GM19372 (cell line): ENCODE measurements at regions not wholly inside any gene's neighbourhood (a gene's known extent, or its start where the extent isn't known, plus 50 kb on each side); places are given as distances from the start of the nearest gene placed in this dataset.
"Not testable (repeated sequence)": the region's sequence is repeated elsewhere in the genome, so short reads cannot be mapped to it uniquely, and the experiment has no call there.

Experiments
- ATAC-seq: cut with Tn5 transposase; IDR thresholded peaks from one replicate; pipeline ENCODE4 v1.9.1; 2021; ENCODE audit warnings: mild to moderate bottlenecking, low read depth, moderate library complexity; ENCODE audit not compliant: unreplicated experiment

DNA sequence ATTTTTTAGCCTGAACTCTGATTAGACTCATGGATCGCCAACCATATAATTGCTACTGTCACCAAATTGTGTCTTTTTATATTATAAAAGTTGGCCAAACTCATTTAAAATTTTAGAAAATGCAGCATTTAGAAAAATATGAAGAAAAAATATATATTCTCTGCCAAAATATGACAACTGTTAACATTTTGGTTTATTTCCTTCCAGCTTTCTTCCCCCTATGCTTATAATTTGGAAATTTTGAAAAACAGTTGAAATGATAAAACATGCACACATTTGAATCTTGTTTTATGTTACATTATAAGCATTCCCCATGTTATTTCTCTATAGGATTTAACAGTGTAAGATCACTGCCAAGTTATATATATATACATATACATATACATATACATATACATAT is 1112.8 kb downstream of the TUSC7 start:
- no peak for ATAC-seq

DNA sequence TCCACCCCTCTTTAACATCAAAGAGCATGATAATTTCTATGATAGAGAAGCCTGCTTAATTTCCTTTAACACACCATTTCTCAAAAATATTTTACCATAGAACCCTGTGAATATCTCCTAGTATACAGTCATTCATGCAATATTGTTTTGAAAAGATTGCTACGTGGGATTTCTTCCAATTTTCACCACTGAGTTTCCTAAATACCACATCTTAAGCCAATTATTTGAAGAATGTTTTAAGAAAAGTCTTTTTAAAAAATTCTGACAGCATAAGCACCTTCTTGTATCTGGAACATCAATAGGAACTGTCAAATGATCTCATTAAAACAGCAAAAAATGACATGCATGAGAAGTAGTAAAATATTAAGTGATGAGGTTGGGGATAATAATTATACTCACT is 1126.7 kb downstream of the TUSC7 start:
- ATAC-seq = no peak

DNA sequence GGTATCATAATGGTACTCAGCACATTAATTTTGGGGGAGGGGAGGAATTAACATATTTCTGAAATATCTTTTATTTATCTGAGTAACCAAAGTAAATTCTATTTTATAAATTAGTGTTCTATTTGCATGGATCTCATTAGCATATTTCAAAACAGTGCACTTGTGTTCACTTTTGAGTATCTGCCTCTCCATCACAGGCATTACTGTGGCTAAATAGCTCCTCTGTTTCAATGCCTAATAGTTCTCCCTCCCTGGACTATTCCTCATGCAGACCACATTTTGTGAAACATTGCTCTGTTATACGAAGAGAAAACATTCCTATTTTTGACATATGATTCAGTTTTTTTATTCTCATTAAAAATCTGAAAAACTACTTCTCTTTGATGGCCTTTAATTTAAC is 1127.8 kb downstream of the TUSC7 start:
- ATAC-seq = no peak

DNA sequence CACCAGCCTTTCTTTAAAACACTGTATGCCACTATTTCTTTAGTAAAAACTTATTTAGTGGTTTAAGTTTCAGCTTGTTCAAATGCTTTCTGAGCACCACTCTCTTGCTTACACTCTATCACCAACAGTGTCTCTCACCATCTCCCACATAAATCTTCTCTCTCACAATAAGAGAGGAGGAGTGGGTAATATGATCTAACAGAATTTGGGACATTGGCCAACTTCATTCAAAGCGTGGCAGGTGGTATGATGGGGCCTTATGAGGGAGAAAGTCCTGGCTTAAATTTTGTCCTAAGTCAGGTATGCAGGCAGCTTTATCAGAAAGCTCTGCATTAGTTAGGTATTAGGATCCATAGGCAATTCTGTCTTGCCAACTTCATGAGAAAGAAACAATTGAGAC is 1132.5 kb downstream of the TUSC7 start:
- no peak for ATAC-seq

DNA sequence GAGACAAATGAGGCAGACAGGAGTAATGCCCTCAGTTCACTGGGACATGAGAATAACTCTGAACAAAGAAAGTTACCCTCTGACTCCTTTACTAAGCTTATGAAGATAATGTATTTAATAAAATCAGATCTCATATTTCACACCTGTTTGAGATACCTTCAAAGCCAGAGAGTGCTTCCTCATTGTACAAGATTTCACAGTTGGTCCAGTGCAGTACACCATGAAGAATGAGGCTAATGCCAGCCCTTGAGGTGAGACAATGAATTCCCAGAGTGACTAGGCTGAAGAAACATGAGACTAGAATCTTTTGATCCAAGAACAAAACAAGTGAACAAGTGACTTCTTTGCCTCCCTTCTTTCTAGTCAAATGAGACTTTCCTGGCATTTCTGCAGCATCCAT is 1133.8 kb downstream of the TUSC7 start:
- no peak for ATAC-seq

GRCh38 chr3:117844676-117845075 is 1135.1 kb downstream of the TUSC7 start:
- ATAC-seq = no peak

DNA sequence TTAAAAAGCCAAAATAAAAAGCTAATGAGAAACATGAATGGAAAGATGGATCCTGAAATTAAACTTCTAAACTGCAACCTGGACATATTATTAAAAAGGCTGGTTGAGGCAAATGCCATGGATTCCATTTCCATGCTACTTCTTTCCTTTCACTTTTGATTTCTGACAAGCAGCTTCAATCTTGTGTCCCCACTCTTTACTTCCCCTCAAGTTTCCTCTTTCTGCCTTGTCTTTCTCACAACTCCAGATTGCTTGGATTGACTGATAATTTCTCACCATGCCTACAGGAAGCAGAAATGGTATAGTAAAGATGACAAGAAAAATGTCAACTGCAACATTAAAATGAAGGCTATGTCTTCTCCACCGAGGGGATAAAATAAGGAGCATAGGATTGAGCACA is 1136.7 kb downstream of the TUSC7 start:
- no peak for ATAC-seq

DNA sequence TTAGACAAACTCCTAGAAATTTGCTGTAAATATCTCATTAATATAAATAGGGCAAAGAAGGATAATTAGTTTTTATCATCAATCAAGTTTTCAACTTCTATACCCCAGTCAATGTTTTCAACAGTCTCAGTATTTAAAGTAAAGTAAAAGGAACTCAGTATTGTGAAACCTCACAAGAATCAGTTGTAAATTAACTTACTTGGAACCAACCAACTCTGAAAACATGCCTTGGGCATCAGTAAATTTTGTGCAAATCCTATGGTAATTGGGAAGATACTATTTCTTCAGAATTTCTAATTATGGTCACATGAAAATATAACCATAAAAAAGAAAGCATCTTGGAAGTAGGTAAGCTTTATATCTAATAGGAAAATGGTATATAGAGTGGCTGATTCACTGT is 1139.0 kb downstream of the TUSC7 start:
- no peak for ATAC-seq

DNA sequence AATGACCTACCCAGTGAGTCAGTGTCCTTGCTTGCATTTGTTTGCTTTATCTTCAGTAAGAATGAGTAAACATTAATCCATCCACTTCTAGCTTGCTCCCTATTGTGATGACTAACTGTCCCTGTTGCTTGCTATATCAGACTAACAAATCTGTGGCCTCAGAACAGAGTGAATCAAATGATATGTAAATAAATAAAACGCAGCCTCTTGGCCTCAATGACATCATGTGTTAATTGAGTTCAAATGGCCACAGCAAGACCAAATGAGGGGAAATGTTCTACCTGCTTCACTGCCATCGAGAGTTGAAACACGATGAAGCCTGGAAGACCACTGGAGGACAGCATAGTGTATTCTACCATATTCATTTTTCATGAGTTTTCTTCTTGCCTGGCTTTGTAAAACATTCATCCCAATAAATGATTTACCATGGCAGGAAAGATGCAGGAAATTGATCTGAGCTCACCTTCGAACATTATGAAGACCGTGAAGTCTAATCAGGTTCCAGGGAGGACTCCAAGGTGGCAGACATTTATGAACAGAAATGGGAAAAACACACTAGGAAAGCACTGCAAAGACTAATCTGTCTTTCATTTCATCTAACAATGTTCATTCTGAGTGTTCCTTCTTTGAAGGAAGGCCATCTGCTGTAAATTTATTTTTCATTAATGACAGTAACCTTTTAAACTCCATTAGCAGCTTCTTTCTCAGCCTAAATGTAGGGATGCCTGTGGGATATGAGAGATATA is 1144.5 kb downstream of the TUSC7 start:
- no peak for ATAC-seq

GRCh38 chr3:117856354-117856753 is 1146.8 kb downstream of the TUSC7 start:
- no peak for ATAC-seq

- ATAC-seq = no peak
Observed at GRCh38 chr3:117863146-117863545, 1153.6 kb downstream of the TUSC7 start.

DNA sequence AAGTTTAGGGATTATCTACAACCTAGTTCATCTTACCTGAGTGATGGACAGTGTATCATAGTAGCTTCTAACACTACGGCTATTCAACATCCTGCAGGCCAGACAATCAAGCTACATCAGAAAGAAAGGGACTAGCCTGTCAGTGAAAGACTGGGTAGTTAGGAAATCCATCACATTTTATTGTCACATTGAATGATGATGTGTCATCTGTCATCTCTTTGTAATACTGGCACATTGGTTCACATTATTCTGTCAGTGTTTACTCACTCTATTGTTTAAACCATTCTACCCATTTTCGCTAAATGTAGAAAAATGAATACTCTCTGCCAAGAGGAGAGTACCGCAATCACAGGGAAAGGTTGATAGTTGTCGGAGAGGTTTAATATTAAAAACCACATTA is 1155.8 kb downstream of the TUSC7 start:
- ATAC-seq = no peak

DNA sequence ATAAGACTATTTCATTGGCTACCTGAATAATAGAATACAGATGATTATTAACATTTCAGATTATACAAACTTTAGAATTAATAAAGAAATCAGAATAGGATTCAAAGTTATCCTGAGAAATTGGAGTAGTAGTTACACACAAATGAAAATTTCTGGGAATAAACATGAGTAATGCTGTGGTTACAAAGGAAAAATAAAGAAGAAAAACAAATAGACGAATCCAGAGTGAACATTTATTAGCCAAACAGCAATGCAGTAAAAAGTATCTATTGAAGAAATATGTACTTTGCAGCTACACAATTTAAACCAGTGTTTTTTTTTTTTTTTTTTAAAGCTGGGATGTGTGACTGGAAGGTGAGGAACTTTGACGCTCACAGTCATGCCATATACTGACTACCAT is 1159.2 kb downstream of the TUSC7 start:
- no peak for ATAC-seq

- ATAC-seq = no peak
Observed at GRCh38 chr3:117871934-117872333, 1162.4 kb downstream of the TUSC7 start.

DNA sequence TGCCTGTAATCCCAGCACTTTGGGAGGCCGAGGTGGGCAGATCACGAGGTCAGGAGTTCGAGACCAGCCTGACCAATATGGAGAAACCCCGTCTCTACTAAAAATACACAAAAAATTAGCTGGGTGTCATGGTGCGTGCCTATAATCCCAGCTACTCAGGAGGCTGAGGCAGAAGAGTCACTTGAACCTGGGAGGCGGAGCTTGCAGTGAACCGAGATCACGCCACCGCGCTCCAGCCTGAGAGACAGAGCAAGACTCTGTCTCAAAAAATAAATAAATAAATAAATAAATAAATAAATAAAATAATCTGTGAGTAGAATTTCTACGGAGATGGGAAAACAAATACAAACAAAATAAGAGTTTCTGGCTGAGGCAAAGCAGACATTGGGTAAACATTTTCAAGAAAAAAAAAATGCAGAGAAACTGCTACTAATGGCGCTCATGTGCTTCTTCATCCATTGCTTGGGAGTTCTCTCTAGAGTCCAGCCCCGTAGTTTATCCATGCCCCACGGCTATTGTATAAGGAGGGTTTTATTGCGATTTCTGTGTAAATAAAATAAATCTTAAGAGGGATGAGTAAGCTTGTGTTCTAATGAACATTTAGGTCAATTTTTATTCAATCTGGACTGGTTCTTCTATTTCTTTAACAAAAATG is 1161.9 kb downstream of the IGSF11 start:
- ATAC-seq = not testable (repeated sequence)

DNA sequence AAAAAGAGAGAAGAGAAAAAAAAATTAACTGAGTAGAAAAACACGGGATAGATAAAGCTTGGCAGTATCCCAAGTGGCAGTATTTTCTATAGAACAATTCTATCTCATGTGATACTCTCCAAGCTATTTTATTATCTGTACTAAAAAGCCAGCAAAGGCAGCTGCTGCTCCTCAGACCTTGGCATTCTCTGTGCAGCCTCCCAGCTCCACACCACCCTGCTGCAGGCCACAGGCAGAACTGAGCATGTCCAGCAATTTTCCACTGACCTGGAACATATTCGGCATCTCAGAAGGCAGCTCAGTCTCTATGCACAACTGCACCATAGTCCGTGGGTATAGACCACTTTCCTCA is 1161.4 kb downstream of the IGSF11 start:
- no peak for ATAC-seq

- no peak for ATAC-seq
Observed at GRCh38 chr3:117874028-117874690, 1160.5 kb downstream of the IGSF11 start.

GRCh38 chr3:117874904-117875874 is 1159.5 kb downstream of the IGSF11 start:
- no peak for ATAC-seq

- ATAC-seq = no peak
Observed at GRCh38 chr3:117875887-117876286, 1158.8 kb downstream of the IGSF11 start.

- no peak for ATAC-seq
Observed at GRCh38 chr3:117880638-117881037, 1154.0 kb downstream of the IGSF11 start.

DNA sequence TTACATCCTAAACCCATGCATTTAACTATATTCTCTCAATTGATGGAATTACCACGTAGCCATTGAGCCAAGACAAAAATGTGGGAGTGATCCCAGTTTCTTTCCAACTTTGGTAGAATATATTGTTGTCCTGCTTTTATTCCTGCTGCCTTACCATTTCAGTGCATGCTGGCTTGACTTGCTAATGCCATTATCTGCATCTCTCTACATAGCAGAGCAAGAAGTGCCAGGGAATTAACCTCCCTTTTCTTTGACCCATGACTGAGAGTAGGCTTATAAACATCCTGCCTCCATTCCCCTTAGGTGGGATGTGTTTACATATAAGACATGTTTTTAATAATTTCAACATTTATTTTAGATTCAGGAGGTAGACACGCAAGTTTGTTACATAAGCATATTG is 1153.4 kb downstream of the IGSF11 start:
- no peak for ATAC-seq
